ENCODE measurements at regions not wholly inside any gene's neighbourhood (a gene's known extent, or its start where the extent isn't known, plus 50 kb on each side); places are given as distances from the start of the nearest gene placed in this dataset.
"Not testable (repeated sequence)": the region's sequence is repeated elsewhere in the genome, so short reads cannot be mapped to it uniquely, and the experiment has no call there.

DNA sequence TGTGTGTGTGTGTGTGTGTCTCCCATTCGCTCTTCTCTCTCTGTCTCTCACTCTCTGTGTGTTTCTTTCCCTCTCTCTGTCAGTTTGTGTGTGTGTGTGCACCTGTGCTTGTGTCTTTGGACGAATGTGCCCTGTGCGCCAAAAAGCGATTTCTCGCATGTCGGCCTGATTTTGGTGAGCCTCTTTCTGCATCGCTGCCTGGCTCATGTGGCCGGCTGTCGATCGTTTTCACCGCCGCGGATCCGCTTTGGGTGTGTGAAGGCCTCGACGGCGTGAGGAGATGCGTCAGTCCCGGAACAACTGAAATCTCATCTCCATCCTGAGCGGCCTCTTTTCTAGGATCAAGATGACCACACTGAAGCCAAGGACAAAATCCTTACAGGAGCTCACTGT lies 609.0 kb downstream of the KCNJ18 start:
- Mint-ChIP-seq H3K27ac (no peak overlapping the region), H3K36me3 (ENCODE audit: low read depth) (no peaks in the 10 kb centered on the region), H3K27me3 (no peaks in the 10 kb centered on the region), H3K4me3 (no peak overlapping the region), H3K9me3 (peaks cover 14% of the 10 kb centered on the region), H3K4me1 (no peaks in the 10 kb centered on the region)
- ATAC-seq (ENCODE audit: low read depth) (no peak), DNase-seq (no peak)
- ChIA-PET POLR2A (no interaction called here), CTCF (no interaction called here)
- TF ChIP-seq, protein P1, sequence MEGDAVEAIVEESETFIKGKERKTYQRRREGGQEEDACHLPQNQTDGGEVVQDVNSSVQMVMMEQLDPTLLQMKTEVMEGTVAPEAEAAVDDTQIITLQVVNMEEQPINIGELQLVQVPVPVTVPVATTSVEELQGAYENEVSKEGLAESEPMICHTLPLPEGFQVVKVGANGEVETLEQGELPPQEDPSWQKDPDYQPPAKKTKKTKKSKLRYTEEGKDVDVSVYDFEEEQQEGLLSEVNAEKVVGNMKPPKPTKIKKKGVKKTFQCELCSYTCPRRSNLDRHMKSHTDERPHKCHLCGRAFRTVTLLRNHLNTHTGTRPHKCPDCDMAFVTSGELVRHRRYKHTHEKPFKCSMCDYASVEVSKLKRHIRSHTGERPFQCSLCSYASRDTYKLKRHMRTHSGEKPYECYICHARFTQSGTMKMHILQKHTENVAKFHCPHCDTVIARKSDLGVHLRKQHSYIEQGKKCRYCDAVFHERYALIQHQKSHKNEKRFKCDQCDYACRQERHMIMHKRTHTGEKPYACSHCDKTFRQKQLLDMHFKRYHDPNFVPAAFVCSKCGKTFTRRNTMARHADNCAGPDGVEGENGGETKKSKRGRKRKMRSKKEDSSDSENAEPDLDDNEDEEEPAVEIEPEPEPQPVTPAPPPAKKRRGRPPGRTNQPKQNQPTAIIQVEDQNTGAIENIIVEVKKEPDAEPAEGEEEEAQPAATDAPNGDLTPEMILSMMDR (IDR thresholded peaks at IDR 0.05): no peak
- intact Hi-C loops (cut with micrococcal nuclease): no loop called here

DNA sequence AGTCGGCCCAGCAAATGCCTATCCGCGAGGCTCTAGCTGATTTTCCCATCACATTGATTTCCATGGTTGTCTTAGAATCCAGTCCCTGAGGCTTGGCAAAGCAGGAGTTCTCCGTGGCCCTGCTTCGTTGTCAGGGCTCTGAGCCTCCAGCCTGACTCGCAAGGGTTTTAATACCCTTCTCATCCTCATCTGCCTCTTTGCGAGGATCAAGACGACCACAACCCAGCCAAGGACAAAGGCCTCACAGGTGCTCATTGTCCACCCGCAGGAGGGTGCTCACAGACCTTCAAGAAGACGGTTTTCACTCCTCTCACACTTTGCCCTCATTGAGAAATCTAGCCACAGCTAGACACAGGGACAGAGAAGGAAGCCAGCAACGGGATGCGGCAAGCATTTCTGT lies 610.8 kb downstream of the KCNJ18 start:
- intact Hi-C loops (cut with micrococcal nuclease): no loop called here
- H3K27ac Mint-ChIP-seq: no peak overlapping the region
- DNase-seq (no peak), ATAC-seq (ENCODE audit: low read depth) (no peak)
- TF ChIP-seq, protein P1 (IDR thresholded peaks at IDR 0.05): no peak
- no peak overlapping the region for H3K4me3 Mint-ChIP-seq
- no peaks in the 10 kb centered on the region for H3K36me3 Mint-ChIP-seq (ENCODE audit: low read depth)
- no peaks in the 10 kb centered on the region for H3K4me1 Mint-ChIP-seq
- ChIA-PET CTCF (no interaction called here), POLR2A (no interaction called here)
- H3K27me3 Mint-ChIP-seq: no peaks in the 10 kb centered on the region
- peaks cover 17% of the 10 kb centered on the region for H3K9me3 Mint-ChIP-seq

DNA sequence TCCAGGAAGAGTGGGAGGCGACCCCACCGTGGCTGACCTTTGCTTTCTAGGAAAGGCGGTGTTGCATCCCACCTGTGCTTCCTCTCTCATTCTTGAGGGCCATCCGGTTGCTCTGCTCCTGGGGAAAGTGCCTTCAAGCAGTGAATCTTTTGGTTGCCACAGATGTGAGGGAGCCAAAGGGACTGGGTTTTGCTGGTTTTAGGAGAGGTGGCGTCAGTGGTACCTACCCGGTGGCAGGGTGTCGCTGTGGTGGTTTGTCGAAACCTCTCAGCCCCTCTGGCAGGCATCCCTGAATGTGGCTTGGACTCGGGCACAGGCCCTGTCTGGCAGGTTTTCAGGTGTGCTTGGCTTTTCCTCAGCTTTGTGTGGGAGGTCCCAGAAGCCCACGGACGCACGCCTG lies 611.5 kb downstream of the KCNJ18 start:
- Mint-ChIP-seq H3K4me3 (no peak overlapping the region), H3K4me1 (no peaks in the 10 kb centered on the region), H3K9me3 (peaks cover 17% of the 10 kb centered on the region), H3K36me3 (ENCODE audit: low read depth) (no peaks in the 10 kb centered on the region), H3K27me3 (no peaks in the 10 kb centered on the region), H3K27ac (no peak overlapping the region)
- intact Hi-C loops (cut with micrococcal nuclease): no loop called here
- CTCF ChIA-PET: no interaction called here
- ATAC-seq (ENCODE audit: low read depth): no peak
- POLR2A ChIA-PET: no interaction called here
- TF ChIP-seq, protein P1 (IDR thresholded peaks at IDR 0.05): no peak
- no peak for DNase-seq

DNA sequence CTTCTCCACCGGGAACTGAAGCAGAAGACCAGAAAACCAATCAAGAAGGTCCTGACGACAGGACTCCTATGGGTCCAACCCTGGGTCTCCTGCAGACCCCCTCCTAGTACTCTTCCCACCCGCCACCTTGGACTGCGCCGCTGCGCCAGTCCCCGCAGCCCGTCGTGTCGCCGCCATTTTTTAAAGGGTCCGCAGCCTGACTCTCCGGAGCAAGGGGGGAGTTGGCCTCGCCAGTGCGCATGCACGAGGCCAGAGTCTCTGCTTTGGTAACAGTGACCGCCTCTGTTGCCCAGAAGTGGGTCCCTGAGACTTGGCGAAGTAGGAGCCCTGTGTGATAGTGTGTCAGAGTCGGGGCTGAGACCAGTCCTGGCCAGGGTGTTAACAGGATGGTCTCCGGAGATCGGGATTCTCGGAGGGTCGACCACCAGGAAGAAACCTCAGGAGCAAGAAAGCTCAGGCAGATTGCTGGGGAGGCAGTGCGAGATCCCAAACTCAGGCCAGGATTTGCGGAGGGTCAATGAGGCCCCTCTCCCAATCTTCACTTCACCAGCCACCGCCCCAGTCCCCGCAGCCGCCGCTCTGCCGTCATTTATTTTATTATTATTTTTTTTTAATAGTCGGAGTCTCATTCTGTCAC lies 612.5 kb downstream of the KCNJ18 start:
- intact Hi-C loops (cut with micrococcal nuclease): no loop called here
- Mint-ChIP-seq H3K4me1 (no peaks in the 10 kb centered on the region), H3K27me3 (no peaks in the 10 kb centered on the region), H3K9me3 (peaks cover 15% of the 10 kb centered on the region), H3K4me3 (no peak overlapping the region), H3K36me3 (ENCODE audit: low read depth) (no peaks in the 10 kb centered on the region), H3K27ac (no peak overlapping the region)
- DNase-seq: no peak
- ATAC-seq (ENCODE audit: low read depth): no peak
- TF ChIP-seq, protein P1 (IDR thresholded peaks at IDR 0.05): no peak
- CTCF ChIA-PET: no interaction called here
- POLR2A ChIA-PET: no interaction called here

DNA sequence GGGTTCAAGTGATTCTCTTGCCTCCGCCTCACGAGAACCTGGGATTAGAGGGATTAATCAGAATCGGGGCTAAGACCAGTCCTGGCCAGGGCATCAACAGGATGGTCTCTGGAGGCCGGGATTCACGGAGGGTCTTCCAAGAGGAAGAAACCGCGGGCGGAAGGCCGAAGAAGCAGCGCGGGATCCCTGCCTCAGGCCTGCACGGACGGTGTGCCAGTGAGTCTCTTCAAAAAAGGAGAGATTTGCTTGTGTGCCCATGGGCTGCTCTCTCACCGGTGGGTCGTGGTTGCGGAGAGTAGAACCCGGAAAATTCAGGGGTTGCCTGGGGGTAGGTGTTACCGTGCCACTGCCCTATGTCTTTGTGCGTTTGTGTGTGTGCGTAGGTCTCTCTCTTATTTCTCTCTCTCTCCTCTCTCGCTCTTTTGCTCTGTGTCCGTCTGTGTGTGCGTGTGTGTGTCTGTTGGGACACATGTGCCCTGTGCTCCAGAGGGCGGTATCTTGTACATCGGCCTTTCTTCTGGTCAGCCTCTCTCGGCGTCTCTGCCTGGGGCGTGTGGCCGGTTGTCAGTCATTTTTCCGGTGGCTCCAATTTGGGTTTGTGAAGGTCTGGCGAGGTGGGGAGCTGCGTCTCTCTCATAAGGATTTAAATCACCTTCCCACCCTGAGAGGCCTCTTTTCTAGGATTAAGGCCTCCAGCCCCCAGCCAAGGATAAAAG lies 613.2 kb downstream of the KCNJ18 start:
- no peak overlapping the region for H3K27ac Mint-ChIP-seq
- TF ChIP-seq, protein P1 (IDR thresholded peaks at IDR 0.05): no peak

DNA sequence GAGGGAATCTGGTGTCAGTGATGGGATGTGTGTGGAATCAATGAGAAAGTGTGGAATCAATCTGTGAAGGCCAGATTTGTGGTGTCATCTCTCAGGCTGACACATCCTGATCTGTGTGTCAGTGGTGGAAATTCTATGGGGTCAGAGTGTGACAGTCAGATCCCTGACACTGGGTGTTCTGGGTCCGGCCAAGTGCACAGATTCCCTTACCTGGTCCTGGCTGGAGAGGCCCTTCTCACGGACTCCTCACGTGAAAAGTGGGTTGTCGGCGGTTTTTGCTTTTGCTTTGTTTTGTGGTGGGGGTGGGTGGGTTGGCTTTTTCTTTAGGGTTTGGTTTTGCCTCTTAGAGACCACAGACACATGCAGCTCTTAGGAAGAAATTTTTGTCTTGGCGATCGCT lies 618.0 kb downstream of the KCNJ18 start:
- H3K36me3 Mint-ChIP-seq (ENCODE audit: low read depth); CTCF ChIA-PET; H3K4me1 Mint-ChIP-seq; H3K27ac Mint-ChIP-seq; ATAC-seq (ENCODE audit: low read depth); H3K4me3 Mint-ChIP-seq; POLR2A ChIA-PET; intact Hi-C loops (cut with micrococcal nuclease); DNase-seq; H3K27me3 Mint-ChIP-seq: not testable (repeated sequence)
- peaks cover 15% of the 10 kb centered on the region for H3K9me3 Mint-ChIP-seq

More for the DNA sequence above, 613.2 kb downstream of the KCNJ18 start:
- CTCF ChIA-PET: no interaction called here
- intact Hi-C loops (cut with micrococcal nuclease): no loop called here
- no peak overlapping the region for H3K4me3 Mint-ChIP-seq
- no peaks in the 10 kb centered on the region for H3K27me3 Mint-ChIP-seq
- no peak for DNase-seq
- H3K9me3 Mint-ChIP-seq: peaks cover 17% of the 10 kb centered on the region
- POLR2A ChIA-PET: no interaction called here
- H3K4me1 Mint-ChIP-seq: no peaks in the 10 kb centered on the region
- no peaks in the 10 kb centered on the region for H3K36me3 Mint-ChIP-seq (ENCODE audit: low read depth)
- no peak for ATAC-seq (ENCODE audit: low read depth)
